HUES48 (cell line): ENCODE measurements at regions not wholly inside any gene's neighbourhood (a gene's known extent, or its start where the extent isn't known, plus 50 kb on each side); places are given as distances from the start of the nearest gene placed in this dataset.
A peak's percentile ranks its signal among the peaks of the same experiment; 100 is the strongest.

Experiments used
- H3K27ac ChIP-seq: one replicate; pipeline ENCODE4 v1.7.0; 2013; ENCODE audit warnings: low read depth, low read length, inconsistent platforms
- H3K27me3 ChIP-seq: 2 replicates; pipeline ENCODE4 v1.6.1; 2013; ENCODE audit warnings: mild to moderate bottlenecking, low read length; ENCODE audit not compliant: control insufficient read depth, insufficient read depth
- H3K36me3 ChIP-seq: 2 replicates; pipeline ENCODE4 v1.6.1; 2013; ENCODE audit warnings: low read length; ENCODE audit not compliant: control insufficient read depth, insufficient read depth
- H3K4me1 ChIP-seq: 2 replicates; pipeline ENCODE4 v1.6.1; 2013; ENCODE audit warnings: mild to moderate bottlenecking, low read length; ENCODE audit not compliant: control insufficient read depth, insufficient read depth
- H3K4me3 ChIP-seq: 2 replicates; pipeline ENCODE4 v1.5.1; 2013; ENCODE audit warnings: mild to moderate bottlenecking, low read depth, low read length
- H3K9ac ChIP-seq: 2 replicates; pipeline ENCODE4 v1.6.1; 2013; ENCODE audit warnings: mild to moderate bottlenecking, low read depth, low read length, moderate library complexity
- H3K9me3 ChIP-seq: 2 replicates; pipeline ENCODE4 v1.6.1; 2013; ENCODE audit warnings: low read length; ENCODE audit not compliant: control insufficient read depth, insufficient read depth

DNA sequence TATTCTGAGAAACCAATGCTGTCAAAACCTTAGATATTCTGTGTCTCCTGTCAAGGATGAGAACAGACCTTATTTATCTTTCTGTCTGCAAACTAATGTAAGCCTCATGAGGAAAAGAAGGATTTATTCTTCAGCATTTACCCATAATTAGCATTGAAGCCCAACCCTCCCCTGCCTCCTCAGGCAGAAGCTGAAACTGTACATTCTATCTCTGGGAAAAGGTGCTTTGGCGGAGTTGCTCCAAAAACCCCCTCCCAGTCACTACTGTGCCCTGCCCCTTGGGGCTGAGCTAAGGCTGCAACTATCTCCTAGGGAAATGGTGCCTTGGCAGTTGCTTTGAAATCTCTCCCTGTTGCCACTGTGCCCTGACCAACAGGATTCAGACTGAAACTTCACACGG lies 106.2 kb upstream of the TLR4 start:
- Histone ChIP-seq H3K27me3 (no peaks in the 10 kb centered on the region), H3K9me3 (no peaks in the 10 kb centered on the region), H3K9ac (no peak overlapping the region), H3K27ac (no peak overlapping the region), H3K4me1 (peaks cover 23% of the 10 kb centered on the region), H3K4me3 (no peak overlapping the region), H3K36me3 (no peaks in the 10 kb centered on the region)

DNA sequence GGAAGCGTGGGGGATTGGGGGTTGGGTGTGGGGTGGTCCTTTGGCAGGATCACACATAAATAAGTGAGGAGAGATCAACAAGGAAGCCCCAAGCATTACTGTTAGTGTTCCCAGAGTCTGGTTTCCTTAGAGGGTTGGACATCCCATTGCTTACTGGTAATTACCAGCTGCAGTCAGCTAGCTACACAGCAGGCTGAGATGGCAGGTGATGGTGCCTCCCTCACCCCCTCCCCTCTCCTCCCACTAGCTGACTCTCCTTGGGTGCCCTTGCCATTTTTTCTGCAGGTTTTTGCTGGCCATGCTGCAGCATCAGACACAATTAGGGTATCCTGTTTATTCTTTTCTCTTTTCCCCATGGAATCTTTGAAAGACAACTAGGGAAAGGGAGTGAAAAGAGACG lies 107.5 kb upstream of the TLR4 start:
- no peaks in the 10 kb centered on the region for H3K27me3 ChIP-seq
- H3K9me3 ChIP-seq, result no peaks in the 10 kb centered on the region
- H3K27ac ChIP-seq, result no peak overlapping the region

DNA sequence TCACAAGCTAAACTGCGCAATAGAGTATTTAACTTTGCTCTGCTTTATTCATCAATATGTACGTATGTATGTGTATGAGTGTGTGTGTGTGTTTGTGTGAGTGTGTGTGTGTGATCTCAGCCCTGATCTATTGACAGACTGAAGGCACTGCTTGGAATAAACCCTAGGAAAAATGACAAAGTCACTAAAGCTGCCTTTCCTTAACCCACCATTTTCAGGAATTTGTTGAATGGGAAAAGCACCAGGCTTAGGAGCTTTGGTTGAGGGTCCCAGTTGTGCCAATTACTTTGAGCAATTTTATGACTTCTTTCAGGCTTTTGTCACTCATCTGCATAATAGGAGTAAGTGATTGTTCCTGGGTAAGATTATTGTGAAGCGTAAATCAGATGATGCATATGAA lies 108.6 kb upstream of the TLR4 start:
- Histone ChIP-seq H3K9ac (no peak overlapping the region), H3K27ac (peak overlapping the region; percentile 1), H3K27me3 (no peaks in the 10 kb centered on the region), H3K4me1 (peaks cover 30% of the 10 kb centered on the region), H3K36me3 (no peaks in the 10 kb centered on the region), H3K4me3 (no peak overlapping the region), H3K9me3 (no peaks in the 10 kb centered on the region)

More for the DNA sequence above, 107.5 kb upstream of the TLR4 start:
- Histone ChIP-seq H3K4me1 (peaks cover 23% of the 10 kb centered on the region), H3K4me3 (no peak overlapping the region), H3K36me3 (no peaks in the 10 kb centered on the region), H3K9ac (no peak overlapping the region)

DNA sequence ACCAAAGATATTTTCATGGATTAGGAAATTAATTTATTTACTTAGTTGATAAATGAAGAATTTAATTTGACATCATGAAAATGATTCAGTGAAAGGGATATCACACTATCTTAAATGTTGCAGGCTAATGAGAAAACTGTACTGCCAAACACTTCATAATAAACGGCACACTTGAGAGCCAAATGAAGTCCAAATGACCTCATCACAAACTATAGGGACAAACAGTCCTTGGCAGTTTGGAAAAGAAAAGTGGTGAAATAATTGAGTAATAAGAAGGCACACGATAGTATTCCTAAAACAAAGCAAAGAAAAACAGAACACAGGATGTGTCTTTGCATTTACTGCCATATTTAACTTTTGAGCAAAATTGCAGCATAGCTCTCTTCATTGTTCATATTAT lies 116.9 kb upstream of the TLR4 start:
- Histone ChIP-seq H3K9me3 (no peaks in the 10 kb centered on the region), H3K9ac (no peak overlapping the region), H3K4me1 (peaks cover 7% of the 10 kb centered on the region; the same call in 1 of the 2 replicates), H3K36me3 (no peaks in the 10 kb centered on the region), H3K27ac (no peak overlapping the region), H3K4me3 (no peak overlapping the region), H3K27me3 (no peaks in the 10 kb centered on the region)

DNA sequence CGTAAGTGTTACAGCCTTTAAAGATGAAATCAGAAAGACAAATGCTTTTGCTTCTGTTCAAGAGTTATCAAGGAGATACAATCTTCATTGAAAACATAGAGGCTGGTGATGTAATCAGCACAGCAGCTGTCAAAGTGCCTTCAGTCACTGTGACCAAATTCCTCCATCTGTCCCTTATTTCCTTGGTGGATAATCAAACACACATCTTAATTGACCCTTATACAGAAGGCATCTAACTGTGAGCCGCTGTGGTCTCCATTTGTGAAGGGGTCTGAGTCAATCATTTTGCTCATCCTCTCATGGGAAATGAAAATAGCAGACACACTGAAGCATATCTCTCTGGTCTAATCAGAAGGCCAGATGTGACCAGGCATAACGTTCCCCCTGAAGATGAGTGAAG lies 130.1 kb upstream of the TLR4 start:
- Histone ChIP-seq H3K4me1 (no peaks in the 10 kb centered on the region), H3K9ac (no peak overlapping the region), H3K27ac (no peak overlapping the region), H3K36me3 (no peaks in the 10 kb centered on the region), H3K9me3 (no peaks in the 10 kb centered on the region), H3K4me3 (no peak overlapping the region), H3K27me3 (no peaks in the 10 kb centered on the region)

DNA sequence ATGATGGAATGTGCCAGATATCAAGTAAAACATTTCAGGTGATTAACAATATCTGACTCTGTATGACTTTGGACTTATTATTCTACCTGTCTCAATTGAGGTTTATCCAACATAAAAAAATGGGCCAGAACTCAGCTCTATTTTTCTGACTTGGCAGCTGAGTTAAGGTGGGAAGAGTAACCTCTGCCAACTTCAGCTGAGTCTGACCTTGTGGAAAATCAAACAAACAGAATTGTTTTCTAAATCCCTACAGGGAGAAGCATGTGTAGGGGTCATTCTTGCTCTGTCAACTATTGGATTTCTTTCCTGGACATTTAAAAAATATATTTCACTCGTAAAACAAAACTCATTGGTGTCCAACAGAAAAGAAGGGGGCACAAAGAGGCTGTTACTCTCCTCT lies 139.4 kb upstream of the TLR4 start:
- Histone ChIP-seq H3K27ac (no peak overlapping the region), H3K4me3 (no peak overlapping the region), H3K27me3 (no peaks in the 10 kb centered on the region), H3K36me3 (no peaks in the 10 kb centered on the region), H3K9ac (no peak overlapping the region), H3K9me3 (no peaks in the 10 kb centered on the region), H3K4me1 (no peaks in the 10 kb centered on the region)

DNA sequence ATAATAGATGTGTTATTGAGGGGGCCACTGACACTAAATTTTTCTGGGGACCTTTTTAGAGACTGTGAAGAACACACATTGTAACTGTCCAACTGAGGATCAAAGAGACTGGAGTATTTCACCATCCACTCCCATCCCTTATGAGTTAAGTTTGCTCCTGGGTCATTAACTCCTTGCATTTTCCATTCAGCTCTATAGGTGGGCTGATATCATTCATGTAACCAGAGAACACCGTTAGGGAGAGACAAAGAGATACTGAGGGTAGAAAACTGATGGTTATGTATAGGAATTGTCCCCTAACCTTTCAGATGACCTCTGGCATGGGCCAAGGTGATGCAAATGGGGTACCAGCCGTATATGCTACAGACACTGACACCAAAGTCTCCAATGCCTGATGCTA lies 142.4 kb upstream of the TLR4 start:
- Histone ChIP-seq H3K9ac (no peak overlapping the region), H3K27me3 (no peaks in the 10 kb centered on the region), H3K36me3 (no peaks in the 10 kb centered on the region), H3K4me3 (no peak overlapping the region), H3K9me3 (no peaks in the 10 kb centered on the region), H3K27ac (no peak overlapping the region), H3K4me1 (no peaks in the 10 kb centered on the region)

DNA sequence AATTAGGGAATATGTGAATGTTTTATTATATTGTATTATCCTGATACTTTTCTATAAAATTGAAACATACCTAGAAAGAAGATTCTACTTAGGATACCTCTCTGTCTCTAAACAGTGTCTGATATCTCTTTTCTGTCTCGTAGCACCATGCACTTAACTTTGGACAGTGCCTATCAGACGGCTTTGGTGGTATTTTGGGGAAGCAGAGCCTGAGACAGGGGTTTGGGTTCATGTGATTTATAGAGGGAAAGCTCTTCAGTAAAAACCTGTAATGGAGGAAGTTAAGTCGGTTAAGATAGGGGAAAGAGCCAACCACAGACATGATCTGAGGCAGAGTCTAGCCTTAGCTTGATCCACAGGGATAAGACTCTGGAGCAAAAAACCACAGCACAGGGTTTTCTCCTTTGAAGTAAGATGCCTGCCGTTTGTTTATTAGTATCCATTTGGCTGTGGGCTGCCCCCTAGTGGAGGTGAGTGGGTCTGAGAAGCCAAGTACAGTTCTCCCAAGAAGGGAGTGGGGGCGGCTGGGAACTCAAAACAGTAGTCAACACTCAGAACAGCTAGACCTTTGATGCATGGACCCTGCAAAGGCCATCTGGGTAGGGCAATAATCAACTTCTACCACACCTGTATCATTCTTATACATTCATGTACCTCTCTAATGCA lies 141.2 kb upstream of the ASTN2 start:
- Histone ChIP-seq H3K36me3 (no peaks in the 10 kb centered on the region), H3K9ac (no peak overlapping the region), H3K27ac (no peak overlapping the region), H3K4me3 (no peak overlapping the region), H3K9me3 (no peaks in the 10 kb centered on the region), H3K4me1 (no peaks in the 10 kb centered on the region), H3K27me3 (no peaks in the 10 kb centered on the region)

DNA sequence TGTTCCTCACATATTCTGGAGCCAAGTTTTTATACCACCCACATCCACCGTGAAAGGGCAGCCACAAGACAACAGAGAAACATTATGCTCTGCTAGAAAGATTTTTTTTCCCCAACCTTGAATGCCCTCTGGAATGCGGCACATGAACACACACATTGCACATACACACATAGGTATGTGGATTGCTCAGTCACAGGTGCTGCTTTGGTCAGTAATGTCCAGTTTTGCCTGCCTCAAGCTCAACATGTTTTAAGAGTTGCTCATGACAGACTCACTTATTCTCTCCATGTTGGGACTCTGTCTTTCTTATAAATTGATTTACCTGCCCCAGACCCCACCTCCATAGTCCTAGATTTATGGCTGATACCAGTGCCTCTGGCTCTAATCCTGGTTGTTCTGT lies 138.0 kb upstream of the ASTN2 start:
- no peak overlapping the region for H3K4me3 ChIP-seq
- peaks cover 22% of the 10 kb centered on the region for H3K4me1 ChIP-seq
- H3K27ac ChIP-seq, result no peak overlapping the region
- H3K9me3 ChIP-seq, result no peaks in the 10 kb centered on the region
- H3K36me3 ChIP-seq, result no peaks in the 10 kb centered on the region
- H3K9ac ChIP-seq, result no peak overlapping the region
- H3K27me3 ChIP-seq, result no peaks in the 10 kb centered on the region

DNA sequence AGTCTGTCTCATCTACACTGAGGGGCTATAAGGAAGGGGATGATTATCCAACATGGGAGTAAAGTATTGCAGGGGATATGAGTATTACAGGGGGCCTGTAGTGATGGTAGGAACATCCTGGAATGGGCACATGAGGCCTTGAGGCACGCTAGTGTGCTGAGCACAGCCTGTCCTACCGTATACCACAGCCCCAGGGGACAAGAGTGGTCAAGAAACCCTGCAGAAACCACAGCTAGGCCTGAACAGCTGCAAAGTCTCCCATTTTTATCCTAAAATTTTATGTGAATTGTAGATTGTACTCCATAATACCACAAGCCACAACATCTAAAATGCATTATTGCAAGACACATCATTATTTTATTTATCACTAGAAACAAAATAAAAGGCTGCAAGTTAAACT lies 136.3 kb upstream of the ASTN2 start:
- Histone ChIP-seq H3K27ac (no peak overlapping the region), H3K9me3 (no peaks in the 10 kb centered on the region), H3K4me1 (peaks cover 37% of the 10 kb centered on the region), H3K4me3 (no peak overlapping the region), H3K9ac (no peak overlapping the region), H3K27me3 (no peaks in the 10 kb centered on the region), H3K36me3 (no peaks in the 10 kb centered on the region)

DNA sequence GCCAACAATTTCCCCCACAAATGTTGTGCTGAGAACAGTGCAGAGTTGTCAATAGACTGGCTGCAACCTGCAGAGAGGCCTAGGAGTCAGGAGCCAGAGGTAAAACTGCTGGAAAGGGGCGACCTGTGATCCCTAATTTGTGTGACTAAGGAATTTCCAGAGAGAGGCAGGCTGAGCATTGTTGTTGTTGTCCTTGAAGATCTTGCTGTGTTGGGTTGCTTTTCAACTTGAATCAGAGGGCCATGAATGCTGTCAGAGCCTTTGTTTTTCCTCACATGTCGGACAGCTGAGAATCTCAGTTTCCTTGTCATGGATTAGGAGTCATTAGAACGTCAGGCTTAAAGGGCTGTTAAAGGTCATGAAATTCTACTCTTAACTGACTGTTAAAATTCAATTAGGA lies 134.6 kb upstream of the ASTN2 start:
- Histone ChIP-seq H3K9ac (no peak overlapping the region), H3K4me1 (peaks cover 37% of the 10 kb centered on the region), H3K27ac (peak overlapping the region; percentile 89), H3K36me3 (no peaks in the 10 kb centered on the region), H3K27me3 (no peaks in the 10 kb centered on the region), H3K9me3 (no peaks in the 10 kb centered on the region), H3K4me3 (no peak overlapping the region)

DNA sequence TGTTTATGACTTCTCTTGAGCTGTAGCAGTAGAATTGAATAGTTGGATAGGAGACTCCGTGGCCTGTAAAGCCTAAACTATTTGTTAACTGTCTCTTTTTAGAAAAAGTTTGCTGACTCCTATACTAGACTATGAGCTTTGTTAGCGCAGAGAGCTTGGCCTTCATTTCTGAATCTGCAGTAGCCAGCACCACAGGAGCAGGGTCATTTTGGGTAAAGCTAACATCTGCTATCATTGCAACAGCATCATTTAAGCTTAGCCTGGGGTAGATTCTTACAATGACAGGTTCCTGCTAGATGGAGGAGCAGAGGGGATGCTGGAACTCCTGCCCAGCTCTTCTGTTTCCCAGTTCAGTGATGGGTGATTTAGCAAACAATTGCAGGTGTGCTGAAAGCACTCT lies 133.7 kb upstream of the ASTN2 start:
- Histone ChIP-seq H3K9me3 (no peaks in the 10 kb centered on the region), H3K27me3 (no peaks in the 10 kb centered on the region), H3K4me3 (no peak overlapping the region), H3K9ac (no peak overlapping the region), H3K27ac (no peak overlapping the region), H3K36me3 (no peaks in the 10 kb centered on the region), H3K4me1 (peaks cover 37% of the 10 kb centered on the region)
